MM.1S (cell line): ENCODE measurements at regions not wholly inside any gene's neighbourhood (a gene's known extent, or its start where the extent isn't known, plus 50 kb on each side); places are given as distances from the start of the nearest gene placed in this dataset.
A peak's percentile ranks its signal among the peaks of the same experiment; 100 is the strongest.

Experiments
- DNase-seq: peaks from one replicate; pipeline ENCODE4 v3.0.0-alpha.2; 2015
- H2AFZ ChIP-seq: fragments of 300-600 bp; sonication (generic); 2 replicates; pipeline ENCODE4 v1.6.0; 2016; ENCODE audit warnings: antibody characterized with exemption, low read length
- H3F3A ChIP-seq: fragments of 300-600 bp; sonication (generic); 2 replicates; pipeline ENCODE4 v1.6.1; 2016; ENCODE audit warnings: mild to moderate bottlenecking, antibody characterized with exemption, low read length, moderate library complexity, mixed read lengths; ENCODE audit not compliant: insufficient read depth
- H3K27ac ChIP-seq: fragments of 300-600 bp; sonication (generic); 2 replicates; pipeline ENCODE4 v1.5.1; 2016; ENCODE audit warnings: mild to moderate bottlenecking, low read length
- H3K27me3 ChIP-seq: fragments of 300-600 bp; sonication (generic); replicated peaks from 2 replicates; pipeline ENCODE4 v1.6.0; 2016; ENCODE audit warnings: low read length; ENCODE audit not compliant: insufficient read depth
- H3K36me3 ChIP-seq: fragments of 300-600 bp; sonication (generic); replicated peaks from 2 replicates; pipeline ENCODE4 v1.6.1; 2016; ENCODE audit warnings: mild to moderate bottlenecking, low read length, mixed read lengths; ENCODE audit not compliant: insufficient read depth
- H3K4me1 ChIP-seq: fragments of 300-600 bp; sonication (generic); 2 replicates; pipeline ENCODE4 v1.6.1; 2016; ENCODE audit warnings: low read length, mixed read lengths
- H3K4me2 ChIP-seq: fragments of 300-600 bp; sonication (generic); 2 replicates; pipeline ENCODE4 v1.6.0; 2016; ENCODE audit warnings: low read depth, low read length
- H3K4me3 ChIP-seq: fragments of 300-600 bp; sonication (generic); 2 replicates; pipeline ENCODE4 v1.5.1; 2016; ENCODE audit warnings: low read length, mixed read lengths
- H3K79me2 ChIP-seq: fragments of 300-600 bp; sonication (generic); 2 replicates; pipeline ENCODE4 v1.6.1; 2016; ENCODE audit warnings: mixed run types, low read length, mixed read lengths
- H3K9ac ChIP-seq: fragments of 300-600 bp; sonication (generic); 2 replicates; pipeline ENCODE4 v1.6.1; 2016; ENCODE audit warnings: low read length, mixed read lengths
- H3K9me2 ChIP-seq: fragments of 300-600 bp; sonication (generic); replicated peaks from 2 replicates; pipeline ENCODE4 v1.6.1; 2016; ENCODE audit warnings: mild to moderate bottlenecking, low read length, mixed read lengths; ENCODE audit not compliant: insufficient read depth
- H3K9me3 ChIP-seq: fragments of 300-600 bp; sonication (generic); replicated peaks from 2 replicates; pipeline ENCODE4 v1.6.1; 2016; ENCODE audit warnings: mild to moderate bottlenecking, low read length, mixed read lengths; ENCODE audit not compliant: insufficient read depth
- H4K20me1 ChIP-seq: fragments of 300-600 bp; sonication (generic); 2 replicates; pipeline ENCODE4 v1.6.1; 2016; ENCODE audit warnings: mild to moderate bottlenecking, low read length, moderate library complexity, mixed read lengths; ENCODE audit not compliant: insufficient read depth
- CTCF ChIP-seq: fragments of 300-600 bp; sonication (generic); IDR thresholded peaks from 2 replicates; pipeline ENCODE4 v1.5.1; 2016; ENCODE audit warnings: antibody characterized with exemption, low read length, mixed read lengths
- EZH2 ChIP-seq: fragments of 300-600 bp; sonication (generic); optimal IDR thresholded peaks from 2 replicates; pipeline ENCODE3; 2017; ENCODE audit warnings: low read depth, mild to moderate bottlenecking, antibody characterized with exemption, low read length, mixed read lengths
- EZH2phosphoT487 ChIP-seq: fragments of 300-600 bp; sonication (generic); IDR thresholded peaks from 2 replicates; pipeline ENCODE4 v1.6.1; 2018; ENCODE audit warnings: antibody characterized with exemption, low read length

- no peaks in the 10 kb centered on the region for H3F3A ChIP-seq
- no peak overlapping the region for H3K9ac ChIP-seq
- H3K27ac ChIP-seq, result no peak overlapping the region
- no peak overlapping the region for H3K4me2 ChIP-seq
- no peak overlapping the region for H3K4me3 ChIP-seq
- H3K4me1 ChIP-seq, result no peaks in the 10 kb centered on the region
- H2AFZ ChIP-seq, result no peak overlapping the region
- no peaks in the 10 kb centered on the region for H3K27me3 ChIP-seq
- H4K20me1 ChIP-seq, result no peaks in the 10 kb centered on the region
- H3K79me2 ChIP-seq, result no peaks in the 10 kb centered on the region
- H3K9me3 ChIP-seq, result no peaks in the 10 kb centered on the region
- TF ChIP-seq EZH2phosphoT487 (no peak), CTCF (no peak), EZH2 (no peak)
- H3K9me2 ChIP-seq, result no peaks in the 10 kb centered on the region
- H3K36me3 ChIP-seq, result no peaks in the 10 kb centered on the region
- no peak for DNase-seq
These were observed 151.2 kb upstream of the ALKAL2 start for GRCh38 chr2:439077-439476.

GRCh38 chr2:437756-438393 is 150.0 kb upstream of the ALKAL2 start:
- no peaks in the 10 kb centered on the region for H3K79me2 ChIP-seq
- no peaks in the 10 kb centered on the region for H4K20me1 ChIP-seq
- peak overlapping the region; percentile 49; the same call in 1 of the 2 replicates for H3K9ac ChIP-seq
- peak overlapping the region; percentile 73; the same call in 1 of the 2 replicates for H3K27ac ChIP-seq
- peak overlapping the region; percentile 29; the same call in 1 of the 2 replicates for H2AFZ ChIP-seq
- DNase-seq, result peak; percentile 76
- no peaks in the 10 kb centered on the region for H3K9me2 ChIP-seq
- H3K4me2 ChIP-seq, result peak overlapping the region; percentile 61; the same call in 1 of the 2 replicates
- H3F3A ChIP-seq, result no peaks in the 10 kb centered on the region
- no peaks in the 10 kb centered on the region for H3K9me3 ChIP-seq
- no peaks in the 10 kb centered on the region for H3K4me1 ChIP-seq
- no peak for TF ChIP-seq EZH2
- TF ChIP-seq EZH2phosphoT487, result no peak
- no peak for TF ChIP-seq CTCF
- H3K27me3 ChIP-seq, result no peaks in the 10 kb centered on the region
- H3K4me3 ChIP-seq, result peak overlapping the region; percentile 47
- H3K36me3 ChIP-seq, result no peaks in the 10 kb centered on the region

- TF ChIP-seq EZH2phosphoT487, result no peak
- no peak for TF ChIP-seq CTCF
- no peak for TF ChIP-seq EZH2
- peak overlapping the region; percentile 49; the same call in 1 of the 2 replicates for H3K9ac ChIP-seq
- H3K9me3 ChIP-seq, result no peaks in the 10 kb centered on the region
- H3K4me1 ChIP-seq, result no peaks in the 10 kb centered on the region
- H3F3A ChIP-seq, result no peaks in the 10 kb centered on the region
- peak overlapping the region; percentile 47 for H3K4me3 ChIP-seq
- no peaks in the 10 kb centered on the region for H4K20me1 ChIP-seq
- H3K27me3 ChIP-seq, result no peaks in the 10 kb centered on the region
- no peaks in the 10 kb centered on the region for H3K79me2 ChIP-seq
- no peak for DNase-seq
- no peaks in the 10 kb centered on the region for H3K36me3 ChIP-seq
- no peaks in the 10 kb centered on the region for H3K9me2 ChIP-seq
- peak overlapping the region; percentile 61; the same call in 1 of the 2 replicates for H3K4me2 ChIP-seq
- peak overlapping the region; percentile 73; the same call in 1 of the 2 replicates for H3K27ac ChIP-seq
- peak overlapping the region; percentile 29; the same call in 1 of the 2 replicates for H2AFZ ChIP-seq
These were observed 149.3 kb upstream of the ALKAL2 start for GRCh38 chr2:437180-437579.
